NCI-H510A (cell line): ENCODE measurements at regions not wholly inside any gene's neighbourhood (a gene's known extent, or its start where the extent isn't known, plus 50 kb on each side); places are given as distances from the start of the nearest gene placed in this dataset.
A peak's percentile ranks its signal among the peaks of the same experiment; 100 is the strongest.

ENCODE experiments used
- DNase-seq: peaks from one replicate; lab custom pipeline; 2025; lab: John Stamatoyannopoulos, UW

DNA sequence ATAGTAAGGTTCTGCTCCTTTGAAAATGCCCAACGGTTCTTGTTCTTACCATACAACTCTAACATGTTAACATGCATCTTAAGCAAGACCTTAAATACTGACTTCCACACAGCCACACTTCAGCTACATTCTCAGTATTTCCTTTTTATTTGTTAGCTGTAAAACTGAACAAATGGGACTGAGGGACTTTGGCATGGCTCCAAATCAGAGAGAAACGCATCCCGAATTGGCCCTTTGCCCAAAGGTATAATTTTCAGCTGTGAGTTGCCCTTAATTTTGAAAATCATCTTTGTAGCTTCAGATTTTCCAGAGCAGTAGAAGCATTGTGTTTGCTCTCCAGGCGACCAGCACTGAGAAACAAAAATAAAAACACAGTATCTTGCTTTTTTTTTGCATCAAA, 56.4 kb downstream of the NEUROD6 start:
- DNase-seq: no peak

DNA sequence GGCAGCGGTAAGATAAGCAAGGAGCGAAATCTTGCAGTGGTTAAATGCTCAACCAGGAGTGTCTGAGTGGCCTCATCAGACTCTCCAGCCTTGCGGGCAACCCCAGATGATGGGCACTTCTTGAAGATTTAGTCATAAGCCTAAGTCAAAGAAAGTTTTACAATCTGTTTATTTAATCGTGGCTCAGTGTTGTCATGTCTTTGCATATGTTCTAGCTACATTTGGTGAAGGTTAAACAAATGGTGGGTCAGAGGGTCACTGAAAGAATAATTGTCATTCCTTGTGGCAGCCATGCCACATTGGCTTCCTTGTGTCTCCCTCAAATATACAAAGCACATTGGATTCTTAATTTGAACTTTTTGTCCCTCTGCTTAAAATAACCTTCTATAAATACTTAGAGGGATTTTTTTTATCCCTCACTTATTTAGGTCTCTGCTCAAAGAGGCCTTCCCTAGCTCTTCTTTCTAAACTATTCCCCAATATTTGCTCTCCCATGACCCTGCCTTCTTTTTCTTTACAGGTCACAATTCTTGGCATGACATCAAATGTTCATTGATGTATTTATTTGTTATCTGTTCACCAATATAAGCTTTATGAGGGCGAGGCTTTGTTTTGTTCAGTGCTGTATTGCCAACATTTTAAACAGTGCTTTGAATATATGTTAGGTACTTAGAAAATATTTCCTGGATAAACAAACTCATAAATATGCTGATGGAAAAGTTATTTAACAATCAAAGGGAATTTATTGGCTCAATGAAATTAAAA, 68.7 kb downstream of the NEUROD6 start:
- DNase-seq: no peak

DNA sequence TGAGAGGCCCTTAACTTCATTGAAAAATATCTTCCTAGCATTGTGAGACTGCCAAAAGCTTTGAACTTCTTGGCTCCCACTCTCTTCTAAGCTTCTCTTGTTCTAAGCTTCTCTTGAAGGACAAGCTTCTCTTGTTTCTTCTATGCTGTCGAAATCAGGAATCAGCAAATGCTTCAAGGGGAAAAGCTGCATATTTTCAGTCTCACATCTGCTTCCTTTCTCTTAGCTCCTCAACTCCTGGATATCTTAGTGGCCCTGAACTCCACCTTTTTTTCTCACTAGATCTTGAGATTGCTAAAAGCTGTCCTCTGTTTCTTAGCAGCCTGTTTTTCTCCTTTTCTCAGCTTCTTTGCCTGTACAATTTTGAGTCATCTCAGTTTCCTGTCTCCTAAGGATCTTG, 73.0 kb downstream of the NEUROD6 start:
- no peak for DNase-seq

DNA sequence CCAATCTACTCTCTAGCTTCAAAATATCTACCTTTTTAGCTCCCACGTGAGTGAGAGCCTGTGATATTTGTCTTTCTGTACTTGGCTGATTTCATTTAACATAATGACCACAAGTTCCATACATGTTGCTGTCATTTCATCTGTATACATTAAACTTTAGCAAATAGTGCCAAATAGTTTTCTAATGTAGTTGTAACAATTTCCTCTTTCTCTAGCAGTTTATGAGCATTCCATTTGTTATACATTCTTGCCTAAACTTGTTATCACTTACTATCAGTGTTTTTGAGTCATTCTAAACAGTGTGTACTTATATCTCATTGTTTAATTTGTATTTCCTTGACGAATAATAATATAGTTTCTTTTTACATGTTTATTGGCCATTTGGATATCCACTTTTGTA, 77.2 kb downstream of the NEUROD6 start:
- DNase-seq: no peak

DNA sequence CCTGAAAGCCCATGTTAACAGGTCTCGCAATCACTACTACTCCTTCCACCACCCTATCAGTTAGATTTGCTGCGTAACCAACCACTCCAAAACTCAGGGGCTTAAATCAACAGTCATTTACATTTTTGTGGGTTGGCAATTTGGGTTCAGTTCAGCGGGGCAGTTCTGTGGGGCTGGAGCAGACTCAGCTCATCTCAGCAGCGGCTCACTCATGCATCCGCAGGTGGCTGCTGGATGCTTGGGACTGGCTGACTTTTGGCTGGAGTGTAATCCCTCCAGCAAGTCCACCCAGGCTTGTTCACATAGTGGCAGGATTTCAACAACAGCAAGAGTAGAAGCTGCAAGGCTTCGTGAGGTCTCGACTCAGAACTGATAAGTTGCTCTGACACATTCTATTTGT, 79.2 kb downstream of the NEUROD6 start:
- no peak for DNase-seq

DNA sequence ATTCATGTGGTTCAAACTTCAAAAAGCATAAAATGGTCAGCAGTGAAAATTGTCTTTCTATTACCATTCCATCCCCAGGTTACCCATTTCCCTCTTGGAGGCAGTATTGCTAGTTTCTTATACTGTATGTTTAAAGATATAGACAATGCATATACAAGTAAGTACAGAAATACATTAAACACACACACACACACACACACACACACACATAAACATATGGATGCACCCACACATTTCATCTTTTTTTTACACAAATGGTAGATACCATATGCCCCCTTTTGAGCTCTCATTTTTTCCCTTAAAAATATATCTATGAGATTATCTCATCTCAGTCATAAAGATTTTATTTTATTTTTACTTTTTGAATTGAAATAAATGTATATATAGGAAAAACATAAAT, 79.7 kb downstream of the NEUROD6 start:
- no peak for DNase-seq

DNA sequence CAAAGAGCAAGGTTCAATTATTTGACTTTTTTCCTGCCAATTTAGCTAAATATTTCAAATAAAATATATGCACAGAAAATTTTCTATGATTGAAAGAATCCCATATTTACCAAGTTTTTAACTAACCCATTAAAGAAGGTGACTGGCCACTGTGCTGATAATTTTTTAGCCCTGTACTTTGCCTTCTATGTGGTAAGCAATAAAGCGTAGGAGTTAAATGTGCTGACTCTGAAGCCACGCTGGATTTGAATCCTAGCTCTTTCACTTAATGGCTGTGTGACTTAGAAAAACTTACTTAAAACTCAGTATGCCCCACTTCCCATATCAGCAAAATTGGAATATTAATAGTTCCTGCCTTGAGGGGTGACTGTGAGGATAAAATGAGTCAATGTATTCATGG, 82.1 kb downstream of the NEUROD6 start:
- no peak for DNase-seq

DNA sequence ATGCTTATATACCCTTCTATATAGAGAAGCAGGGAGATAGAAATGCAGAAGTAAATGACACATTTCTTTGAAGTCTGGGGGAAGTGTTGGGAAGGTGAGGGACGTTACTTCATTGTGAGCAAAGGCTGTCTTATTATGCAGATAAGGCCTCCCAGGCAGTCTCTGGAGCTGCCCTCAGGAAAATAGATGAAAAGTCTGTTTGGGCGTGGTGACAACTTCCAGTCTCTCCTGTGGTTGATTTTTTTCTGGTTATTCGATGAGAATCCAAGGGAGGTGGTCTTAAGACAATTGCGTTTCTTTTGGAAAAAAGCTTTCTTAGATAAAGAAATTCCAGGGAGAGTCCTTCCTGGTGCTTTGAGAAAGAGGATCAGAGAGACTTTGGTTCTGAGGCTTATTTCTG, 84.0 kb downstream of the NEUROD6 start:
- no peak for DNase-seq

DNA sequence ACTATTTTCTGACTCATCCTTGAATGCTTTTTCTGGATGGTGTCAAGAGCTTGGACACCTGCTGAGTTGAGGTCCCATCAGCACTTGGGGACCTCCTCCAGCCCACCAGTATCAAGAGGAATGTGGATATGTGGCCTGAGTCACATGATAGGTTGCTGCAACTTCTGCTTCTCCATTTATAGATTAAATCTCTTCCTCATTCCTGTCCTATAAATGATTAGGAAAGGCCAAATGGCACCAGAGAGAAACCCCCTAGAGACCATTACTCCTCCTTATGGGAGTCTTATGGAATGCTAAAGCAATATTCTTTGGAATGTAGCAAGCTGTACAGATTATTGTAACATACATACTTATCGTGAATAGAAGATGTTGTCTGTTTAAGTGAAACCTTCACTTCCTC, 85.6 kb downstream of the NEUROD6 start:
- DNase-seq: no peak

DNA sequence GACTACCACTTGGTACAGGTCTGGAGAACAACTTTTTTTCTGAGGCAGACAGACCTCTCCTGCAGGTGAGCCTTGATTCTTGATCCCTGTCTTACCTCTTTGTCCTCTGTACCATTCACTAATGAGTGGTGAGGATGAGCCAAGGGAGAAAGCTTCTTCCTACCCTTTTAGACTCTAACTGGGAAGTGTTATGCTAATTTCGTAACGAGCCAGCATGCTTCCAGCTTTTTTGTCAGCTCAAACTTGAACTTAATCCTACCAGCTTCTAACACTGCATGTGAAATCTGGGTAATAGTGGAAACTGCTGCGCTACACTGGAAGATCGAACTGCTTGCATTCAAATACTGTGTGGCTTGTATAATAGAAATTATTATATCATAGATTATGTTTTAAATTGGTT, 87.0 kb downstream of the NEUROD6 start:
- no peak for DNase-seq

DNA sequence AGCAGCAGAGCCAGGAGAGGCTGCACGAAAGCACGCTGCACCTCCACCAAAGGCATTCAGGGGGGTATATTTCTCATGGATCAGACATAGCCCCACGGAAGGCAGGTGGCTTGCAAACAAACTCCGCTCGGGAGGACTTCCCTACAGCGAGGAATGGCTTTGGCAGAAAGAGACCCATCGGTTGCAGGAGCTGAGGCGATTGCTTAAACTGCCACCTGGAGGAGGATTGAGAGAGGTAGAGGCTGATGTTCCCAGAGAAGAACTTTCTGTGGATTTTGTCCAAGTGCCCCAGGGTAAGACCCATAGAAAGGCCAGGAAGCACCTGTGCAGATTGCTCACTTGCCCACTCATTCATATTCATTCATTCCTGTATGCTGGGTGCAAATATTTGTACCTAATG, 89.1 kb downstream of the NEUROD6 start:
- DNase-seq: no peak

DNA sequence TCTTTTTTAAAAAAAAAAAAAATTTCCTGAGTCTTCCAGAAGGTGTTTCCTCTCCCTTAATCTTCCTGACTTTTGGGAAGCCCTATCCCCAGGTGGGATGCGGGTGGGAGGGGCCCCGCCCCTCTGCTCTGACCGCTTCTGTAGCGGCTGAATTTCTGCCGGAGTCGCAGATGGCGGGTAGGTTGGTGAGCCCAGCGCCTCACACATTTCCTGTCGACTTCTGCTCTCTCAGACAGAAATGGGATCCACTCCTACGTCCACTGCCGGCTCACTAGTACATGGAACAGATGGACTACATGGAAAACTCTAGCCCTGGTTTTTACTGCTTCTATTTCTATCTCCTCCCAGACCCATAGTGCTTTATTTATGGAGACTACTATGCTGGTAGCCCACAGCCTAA, 90.9 kb downstream of the NEUROD6 start:
- DNase-seq: no peak

DNA sequence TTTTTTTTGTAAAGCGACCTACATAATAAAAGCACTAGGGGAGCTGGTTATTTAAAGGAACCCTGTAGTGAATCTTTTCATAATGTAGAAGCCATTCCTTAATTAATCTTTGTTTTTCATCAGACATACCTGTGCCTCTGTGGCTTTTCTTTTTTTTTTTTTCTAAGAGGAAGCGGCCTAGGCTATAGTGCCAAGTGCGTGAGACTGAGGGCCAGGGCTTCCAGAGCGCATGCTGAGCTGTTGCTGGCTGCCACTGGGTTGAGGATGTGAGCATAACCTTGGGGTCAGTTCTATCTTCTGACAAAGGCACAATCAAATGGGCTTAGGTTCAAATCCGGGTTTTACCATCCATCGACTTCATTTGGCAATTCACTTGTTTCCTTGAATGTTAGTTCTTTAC, 103.7 kb downstream of the NEUROD6 start:
- no peak for DNase-seq

DNA sequence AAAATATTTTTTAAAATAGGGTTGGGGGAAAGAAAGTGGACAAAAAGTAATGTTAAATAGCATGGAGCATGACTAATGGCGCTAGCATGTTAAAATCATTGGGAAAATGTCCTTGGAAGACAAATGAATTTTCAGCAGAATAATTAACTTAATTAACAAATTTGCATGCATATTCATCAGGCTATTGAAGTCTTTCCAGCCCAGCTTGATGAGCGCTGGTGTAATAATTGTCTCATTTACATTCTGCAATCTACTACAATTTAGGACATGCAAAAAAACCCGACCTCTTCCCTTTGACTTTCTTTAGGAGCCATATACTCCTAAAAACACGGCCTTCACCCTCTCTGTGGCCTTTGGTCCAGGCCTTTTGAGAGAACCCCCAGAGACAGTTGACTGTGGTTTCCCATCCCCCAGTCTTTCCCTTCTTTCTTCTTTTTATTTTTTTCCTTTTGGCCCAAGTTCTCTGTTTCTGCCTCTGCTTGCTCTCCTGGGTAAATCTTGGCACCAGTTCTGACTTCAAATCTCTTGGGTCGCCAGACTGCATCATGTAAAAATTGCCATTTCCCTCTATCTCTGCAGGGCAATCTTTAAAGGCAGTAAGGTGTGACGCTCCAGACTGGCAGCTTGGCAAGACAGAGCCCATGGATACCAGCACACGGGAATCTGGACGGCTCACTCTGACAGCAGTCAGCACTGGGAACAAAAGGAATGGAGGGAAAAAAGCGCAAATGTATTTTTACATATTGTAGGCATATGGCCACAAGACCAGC, 105.5 kb downstream of the NEUROD6 start:
- no peak for DNase-seq

DNA sequence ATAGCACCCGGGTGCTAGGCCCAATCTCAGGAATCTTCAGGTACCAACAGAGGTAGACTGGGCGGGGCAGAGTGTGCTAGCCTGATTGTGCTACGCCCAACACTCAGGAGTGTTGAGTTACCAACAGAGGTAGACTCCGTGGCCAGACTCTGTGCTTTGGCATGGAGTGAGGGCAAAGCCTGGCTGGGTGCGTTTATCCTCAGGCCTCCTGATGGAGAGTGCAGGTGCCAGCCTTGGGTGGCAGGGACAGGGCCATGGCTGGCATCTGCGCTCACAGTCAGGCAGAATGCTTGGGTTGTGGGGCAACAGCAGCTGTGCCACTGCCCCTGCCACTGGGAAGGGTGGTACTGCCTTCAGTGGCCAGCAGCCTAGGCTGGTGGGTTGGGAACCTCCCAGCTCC, 111.6 kb downstream of the NEUROD6 start:
- DNase-seq: no peak

DNA sequence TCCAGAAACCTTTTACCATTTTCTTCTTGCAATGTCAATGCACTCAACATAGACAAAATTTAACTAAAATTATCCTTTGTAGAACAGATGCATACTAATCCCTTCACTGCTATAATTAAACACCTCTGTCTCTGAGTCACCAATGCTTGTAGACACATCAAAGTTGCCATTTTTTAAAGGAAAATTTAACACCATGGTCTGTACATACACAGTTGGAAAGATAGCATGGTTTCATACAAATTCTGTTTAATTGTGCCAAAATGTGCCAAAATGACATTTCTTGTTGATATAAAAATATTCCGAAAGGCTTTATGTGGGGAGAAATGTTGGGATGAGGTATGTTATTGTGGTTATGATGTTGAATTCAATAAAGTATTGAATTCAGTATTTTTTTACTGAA, 125.8 kb downstream of the NEUROD6 start:
- no peak for DNase-seq

DNA sequence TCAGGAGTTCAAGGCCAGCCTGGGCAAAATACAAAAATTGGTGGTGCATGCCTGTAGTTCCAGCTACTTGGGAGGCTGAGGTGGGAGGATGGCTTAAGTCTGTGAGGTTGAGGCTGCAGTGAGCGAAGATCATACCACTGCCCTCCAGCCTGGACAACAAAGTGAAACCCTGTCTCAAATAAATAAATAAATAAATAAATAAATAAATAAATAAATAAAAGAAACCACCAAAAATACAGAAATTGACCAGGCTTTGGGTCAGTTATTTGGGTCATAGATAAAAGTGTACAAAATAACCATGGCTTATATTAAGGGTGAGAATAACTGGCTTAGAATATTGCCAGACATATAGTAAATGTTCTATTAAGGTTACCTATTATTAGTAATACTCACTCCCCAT, 129.2 kb downstream of the NEUROD6 start:
- DNase-seq: no peak

DNA sequence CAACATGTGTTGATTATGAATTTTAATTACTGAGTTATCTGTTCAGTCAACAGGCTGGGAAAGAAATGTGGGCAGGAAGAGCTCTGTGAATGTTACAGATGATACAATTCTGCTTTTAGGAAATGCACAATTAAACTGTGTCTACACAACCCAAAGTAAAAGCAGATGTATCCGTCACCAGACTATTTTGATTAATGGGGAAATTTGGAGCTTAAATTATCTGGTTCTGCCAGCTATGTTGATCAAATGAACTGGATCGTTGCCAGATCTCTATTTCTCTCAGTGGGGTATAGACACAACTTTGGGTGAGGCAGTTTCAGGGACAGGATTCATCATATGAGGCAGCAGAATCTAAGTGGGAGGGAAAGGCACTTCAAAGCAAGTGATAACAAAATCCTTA, 136.5 kb downstream of the NEUROD6 start:
- DNase-seq: no peak

DNA sequence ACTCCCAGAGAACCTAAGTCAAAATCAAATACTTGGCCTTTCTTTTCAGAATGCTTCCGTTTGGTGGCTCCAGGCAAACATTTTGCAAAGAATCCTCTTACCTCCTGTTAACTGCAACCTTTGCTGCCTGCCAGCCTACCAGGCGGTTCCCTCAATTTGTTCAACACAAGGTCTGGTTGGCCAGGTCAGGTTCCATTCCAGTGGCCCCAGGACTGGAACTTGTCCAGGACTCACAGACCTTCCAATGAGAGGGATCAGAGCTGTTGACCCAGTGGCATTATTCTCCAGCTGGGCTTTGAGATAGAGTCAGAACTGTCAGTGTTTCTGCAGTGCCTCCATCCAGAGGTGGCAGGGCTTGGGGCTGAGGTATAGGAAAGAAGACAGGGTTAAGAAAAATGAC, 137.0 kb downstream of the NEUROD6 start:
- no peak for DNase-seq

DNA sequence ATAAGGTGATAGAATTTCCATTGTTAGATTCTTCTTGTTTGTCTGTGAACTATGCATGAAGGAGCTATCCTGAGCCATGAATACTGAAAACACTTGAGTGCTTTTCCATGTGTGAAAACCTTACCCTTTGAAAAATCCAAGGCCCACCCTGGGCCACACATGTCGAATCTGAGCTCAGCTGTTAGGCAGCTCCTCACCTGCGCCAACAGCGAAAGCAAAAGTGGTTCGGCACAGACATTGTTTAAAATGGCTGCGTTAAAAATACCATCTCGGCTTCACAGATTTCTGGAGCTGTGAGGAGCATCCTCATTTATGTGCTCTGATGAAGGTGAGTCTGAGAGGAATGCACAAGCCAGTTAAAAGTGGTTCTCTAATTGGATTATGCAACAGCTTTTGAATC, 137.7 kb downstream of the NEUROD6 start:
- no peak for DNase-seq

DNA sequence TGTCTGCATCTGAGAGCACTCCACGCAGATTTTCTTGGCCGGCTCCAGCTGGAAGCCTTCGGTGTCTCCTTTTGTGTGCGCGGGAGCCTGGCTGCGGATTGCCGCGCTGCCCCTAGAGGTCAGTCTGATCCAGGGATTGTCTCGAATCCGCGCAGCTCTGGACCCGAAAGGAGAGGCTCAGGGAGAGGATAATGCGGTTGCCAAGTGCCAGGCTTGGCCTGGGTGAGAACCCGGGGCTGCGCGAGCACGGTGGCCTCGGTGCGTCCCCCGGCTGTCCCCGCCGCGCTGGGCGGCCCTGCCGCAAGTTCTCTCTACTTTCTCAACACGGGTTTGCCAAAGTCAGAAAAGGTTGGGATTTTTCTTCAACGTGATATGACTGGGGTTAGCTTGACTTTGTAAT, 140.9 kb downstream of the ADCYAP1R1 start:
- peak; percentile 63 for DNase-seq

DNA sequence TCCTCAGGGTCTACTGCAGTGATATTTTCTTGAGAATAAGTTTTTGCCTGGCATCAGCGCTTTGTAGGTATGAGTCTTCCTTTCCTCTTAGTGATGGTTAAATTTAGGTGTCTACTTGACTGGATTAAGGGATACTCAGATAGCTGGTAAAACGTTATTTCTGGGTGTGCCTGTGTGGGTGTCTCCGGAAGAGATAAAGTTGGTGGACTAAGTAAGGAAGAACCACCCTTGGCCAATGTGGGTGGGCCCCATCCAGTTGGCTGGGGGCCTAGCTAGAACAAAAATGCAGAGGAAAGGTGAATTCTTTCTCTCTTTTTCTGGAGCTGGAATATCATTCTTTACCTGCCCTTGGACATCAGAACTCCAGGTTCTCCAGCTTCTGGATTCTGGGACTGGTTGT, 138.8 kb downstream of the ADCYAP1R1 start:
- DNase-seq: no peak

DNA sequence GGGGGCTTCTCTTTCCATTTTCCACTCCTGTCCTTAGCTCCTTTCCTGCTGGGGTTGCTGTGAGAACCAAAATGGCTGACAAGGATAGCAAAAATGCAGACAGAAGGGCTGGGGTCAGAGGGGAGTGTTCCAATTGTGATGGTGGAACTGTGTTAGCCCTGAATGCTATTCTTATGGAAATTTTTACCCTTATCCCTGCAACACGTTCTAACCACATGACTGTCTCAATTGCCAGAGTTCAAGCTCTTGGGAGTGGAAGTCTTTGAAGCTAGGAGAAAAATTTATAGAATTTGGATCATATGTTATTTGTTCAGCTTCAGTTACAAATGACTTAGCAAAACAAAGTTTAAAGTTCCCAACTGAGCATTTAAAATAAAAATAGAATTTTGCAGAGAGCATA, 134.1 kb downstream of the ADCYAP1R1 start:
- no peak for DNase-seq

DNA sequence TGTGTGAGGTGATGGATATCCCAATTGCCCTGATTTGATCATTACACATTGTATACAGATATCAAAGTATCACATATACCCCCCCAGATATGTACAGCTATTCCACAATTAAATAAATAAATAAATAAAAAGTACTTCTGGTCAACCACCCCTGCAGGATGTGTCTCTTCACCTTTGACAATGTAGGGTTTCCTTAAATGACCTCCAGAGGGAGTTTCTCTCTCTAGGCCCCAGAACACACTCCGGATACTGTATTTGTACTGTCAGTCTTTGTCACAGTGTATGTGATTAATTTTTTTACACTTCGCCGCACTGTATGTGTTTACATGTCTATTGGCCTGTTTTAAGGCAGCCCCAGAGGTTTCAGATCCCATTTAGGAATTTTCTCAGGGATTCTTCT, 123.6 kb downstream of the ADCYAP1R1 start:
- no peak for DNase-seq
